ENCODE measurements at regions not wholly inside any gene's neighbourhood (a gene's known extent, or its start where the extent isn't known, plus 50 kb on each side); places are given as distances from the start of the nearest gene placed in this dataset.

- TF ChIP-seq CTCF (IDR thresholded peaks at IDR 0.05; ENCODE audit: low read depth, low read length) (no peak), POLR2A (IDR thresholded peaks at IDR 0.05; ENCODE audit: extremely low read depth, insufficient read length) (no peak)
Measured at GRCh38 chr3:177743173-177743890, 546.0 kb upstream of the TBL1XR1 start.
